Loucy (cell line): ENCODE measurements at regions not wholly inside any gene's neighbourhood (a gene's known extent, or its start where the extent isn't known, plus 50 kb on each side); places are given as distances from the start of the nearest gene placed in this dataset.

Experiments used
- EZH2phosphoT487 ChIP-seq: fragments of 200-600 bp; IDR thresholded peaks from 2 replicates; pipeline ENCODE4 v1.6.1; 2018; ENCODE audit warnings: antibody characterized with exemption, mild to moderate bottlenecking, moderate library complexity, borderline replicate concordance
- TF ChIP-seq, protein P1 (sequence below): fragments of 200-600 bp; sonication (generic); conservative IDR thresholded peaks from 2 replicates; pipeline ENCODE4 v1.5.1; 2014; ENCODE audit warnings: mild to moderate bottlenecking, antibody characterized with exemption, low read length

DNA sequence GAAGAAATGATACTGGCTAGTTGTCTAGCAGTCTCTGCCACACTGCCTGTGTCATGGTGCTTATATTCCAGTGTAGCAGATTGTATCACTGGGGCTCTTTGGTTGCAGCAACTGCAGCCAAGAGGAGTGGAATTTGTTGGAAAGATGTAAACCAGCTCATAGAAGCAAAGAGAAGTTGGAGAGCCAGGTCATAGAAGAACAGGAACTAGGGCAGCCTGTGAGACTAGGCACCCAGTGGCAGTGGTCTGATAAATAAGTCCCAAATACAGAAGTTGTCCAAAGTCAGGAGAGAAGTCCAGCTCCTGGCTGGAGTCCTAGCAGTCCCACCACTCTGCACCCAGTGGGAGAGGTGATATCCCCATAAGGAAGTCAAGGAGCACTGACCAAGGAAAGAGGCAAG is 172.5 kb upstream of the ARID2 start:
- TF ChIP-seq, protein P1, sequence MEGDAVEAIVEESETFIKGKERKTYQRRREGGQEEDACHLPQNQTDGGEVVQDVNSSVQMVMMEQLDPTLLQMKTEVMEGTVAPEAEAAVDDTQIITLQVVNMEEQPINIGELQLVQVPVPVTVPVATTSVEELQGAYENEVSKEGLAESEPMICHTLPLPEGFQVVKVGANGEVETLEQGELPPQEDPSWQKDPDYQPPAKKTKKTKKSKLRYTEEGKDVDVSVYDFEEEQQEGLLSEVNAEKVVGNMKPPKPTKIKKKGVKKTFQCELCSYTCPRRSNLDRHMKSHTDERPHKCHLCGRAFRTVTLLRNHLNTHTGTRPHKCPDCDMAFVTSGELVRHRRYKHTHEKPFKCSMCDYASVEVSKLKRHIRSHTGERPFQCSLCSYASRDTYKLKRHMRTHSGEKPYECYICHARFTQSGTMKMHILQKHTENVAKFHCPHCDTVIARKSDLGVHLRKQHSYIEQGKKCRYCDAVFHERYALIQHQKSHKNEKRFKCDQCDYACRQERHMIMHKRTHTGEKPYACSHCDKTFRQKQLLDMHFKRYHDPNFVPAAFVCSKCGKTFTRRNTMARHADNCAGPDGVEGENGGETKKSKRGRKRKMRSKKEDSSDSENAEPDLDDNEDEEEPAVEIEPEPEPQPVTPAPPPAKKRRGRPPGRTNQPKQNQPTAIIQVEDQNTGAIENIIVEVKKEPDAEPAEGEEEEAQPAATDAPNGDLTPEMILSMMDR = no peak
- no peak for TF ChIP-seq EZH2phosphoT487
